ENCODE measurements at regions not wholly inside any gene's neighbourhood (a gene's known extent, or its start where the extent isn't known, plus 50 kb on each side); places are given as distances from the start of the nearest gene placed in this dataset.

- no peak for TF ChIP-seq CTCF (IDR thresholded peaks at IDR 0.05; ENCODE audit: low read depth, low read length, poor library complexity, severe bottlenecking)
- no peak for TF ChIP-seq EZH2phosphoT487 (IDR thresholded peaks at IDR 0.05; ENCODE audit: borderline replicate concordance, low read length)
Observed at GRCh38 chr17:52606098-52606497, 447.6 kb upstream of the CA10 start.
